ENCODE measurements at regions not wholly inside any gene's neighbourhood (a gene's known extent, or its start where the extent isn't known, plus 50 kb on each side); places are given as distances from the start of the nearest gene placed in this dataset.

- no peaks in the 10 kb centered on the region for H3K36me3 ChIP-seq (ENCODE audit: control insufficient read depth, insufficient read depth, low read length)
- CTCF ChIA-PET = no interaction called here
- no peak overlapping the region for H3K4me3 ChIP-seq (ENCODE audit: low read depth, low read length)
- DNase-seq (ENCODE audit: low read depth) = no peak
- no peaks in the 10 kb centered on the region; the same call in 1 of the 2 replicates for H3K27me3 ChIP-seq (ENCODE audit: control insufficient read depth, insufficient read depth, low read length)
- TF ChIP-seq, protein P1, sequence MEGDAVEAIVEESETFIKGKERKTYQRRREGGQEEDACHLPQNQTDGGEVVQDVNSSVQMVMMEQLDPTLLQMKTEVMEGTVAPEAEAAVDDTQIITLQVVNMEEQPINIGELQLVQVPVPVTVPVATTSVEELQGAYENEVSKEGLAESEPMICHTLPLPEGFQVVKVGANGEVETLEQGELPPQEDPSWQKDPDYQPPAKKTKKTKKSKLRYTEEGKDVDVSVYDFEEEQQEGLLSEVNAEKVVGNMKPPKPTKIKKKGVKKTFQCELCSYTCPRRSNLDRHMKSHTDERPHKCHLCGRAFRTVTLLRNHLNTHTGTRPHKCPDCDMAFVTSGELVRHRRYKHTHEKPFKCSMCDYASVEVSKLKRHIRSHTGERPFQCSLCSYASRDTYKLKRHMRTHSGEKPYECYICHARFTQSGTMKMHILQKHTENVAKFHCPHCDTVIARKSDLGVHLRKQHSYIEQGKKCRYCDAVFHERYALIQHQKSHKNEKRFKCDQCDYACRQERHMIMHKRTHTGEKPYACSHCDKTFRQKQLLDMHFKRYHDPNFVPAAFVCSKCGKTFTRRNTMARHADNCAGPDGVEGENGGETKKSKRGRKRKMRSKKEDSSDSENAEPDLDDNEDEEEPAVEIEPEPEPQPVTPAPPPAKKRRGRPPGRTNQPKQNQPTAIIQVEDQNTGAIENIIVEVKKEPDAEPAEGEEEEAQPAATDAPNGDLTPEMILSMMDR (IDR thresholded peaks at IDR 0.05; ENCODE audit: insufficient read depth, low read depth, low read length) = no peak
- POLR2A ChIA-PET = no interaction called here
Observed at GRCh38 chr20:56158489-56158888, 90.0 kb upstream of the MC3R start.

- TF ChIP-seq, protein P1 (IDR thresholded peaks at IDR 0.05; ENCODE audit: insufficient read depth, low read depth, low read length) = no peak
- H3K36me3 ChIP-seq (ENCODE audit: control insufficient read depth, insufficient read depth, low read length) = no peaks in the 10 kb centered on the region
- ChIA-PET POLR2A (no interaction called here), CTCF (no interaction called here)
- no peaks in the 10 kb centered on the region; the same call in 1 of the 2 replicates for H3K27me3 ChIP-seq (ENCODE audit: control insufficient read depth, insufficient read depth, low read length)
- DNase-seq (ENCODE audit: low read depth) = no peak
- H3K4me3 ChIP-seq (ENCODE audit: low read depth, low read length) = no peak overlapping the region
Observed at GRCh38 chr20:56160956-56161355, 87.6 kb upstream of the MC3R start.

DNA sequence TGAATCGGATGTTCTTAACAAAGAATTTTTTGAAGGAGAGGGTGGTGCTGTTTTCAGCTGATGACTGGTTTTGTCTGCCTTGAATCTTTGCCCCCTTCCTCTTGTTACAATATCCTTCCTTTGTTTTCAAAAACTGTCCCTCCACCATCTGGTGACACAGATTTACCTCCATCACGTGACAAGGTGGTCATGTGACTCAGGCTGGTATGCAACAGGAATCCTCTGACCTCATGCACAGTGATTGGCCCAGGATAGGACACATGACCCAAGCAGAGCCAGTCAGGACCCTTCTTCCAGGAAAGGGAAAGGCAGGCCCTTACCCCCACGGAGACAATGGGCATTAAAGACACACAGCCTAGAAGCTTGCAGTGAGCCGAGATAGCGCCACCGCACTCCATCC lies 84.7 kb upstream of the MC3R start:
- ChIA-PET POLR2A (no interaction called here), CTCF (no interaction called here)
- H3K4me3 ChIP-seq (ENCODE audit: low read depth, low read length) = no peak overlapping the region
- no peak for DNase-seq (ENCODE audit: low read depth)
- no peaks in the 10 kb centered on the region; the same call in 1 of the 2 replicates for H3K27me3 ChIP-seq (ENCODE audit: control insufficient read depth, insufficient read depth, low read length)
- no peaks in the 10 kb centered on the region for H3K36me3 ChIP-seq (ENCODE audit: control insufficient read depth, insufficient read depth, low read length)
- TF ChIP-seq, protein P1 (IDR thresholded peaks at IDR 0.05; ENCODE audit: insufficient read depth, low read depth, low read length) = no peak

- Histone ChIP-seq H3K36me3 (ENCODE audit: control insufficient read depth, insufficient read depth, low read length) (no peaks in the 10 kb centered on the region), H3K27me3 (ENCODE audit: control insufficient read depth, insufficient read depth, low read length) (no peaks in the 10 kb centered on the region), H3K4me3 (ENCODE audit: low read depth, low read length) (no peak overlapping the region)
- CTCF ChIA-PET = no interaction called here
- TF ChIP-seq, protein P1 (IDR thresholded peaks at IDR 0.05; ENCODE audit: insufficient read depth, low read depth, low read length) = no peak
- POLR2A ChIA-PET = no interaction called here
- no peak for DNase-seq (ENCODE audit: low read depth)
Observed at GRCh38 chr20:56166781-56167465, 81.6 kb upstream of the MC3R start.

- no peak for DNase-seq (ENCODE audit: low read depth)
- ChIA-PET CTCF (no interaction called here), POLR2A (no interaction called here)
- TF ChIP-seq, protein P1 (IDR thresholded peaks at IDR 0.05; ENCODE audit: insufficient read depth, low read depth, low read length) = no peak
- no peaks in the 10 kb centered on the region for H3K27me3 ChIP-seq (ENCODE audit: control insufficient read depth, insufficient read depth, low read length)
- no peaks in the 10 kb centered on the region for H3K36me3 ChIP-seq (ENCODE audit: control insufficient read depth, insufficient read depth, low read length)
- H3K4me3 ChIP-seq (ENCODE audit: low read depth, low read length) = no peak overlapping the region
Observed at GRCh38 chr20:56171087-56172012, 77.2 kb upstream of the MC3R start.
